Subcutaneous abdominal adipose tissue (tissue), 5 donors: ENCODE measurements at regions not wholly inside any gene's neighbourhood (a gene's known extent, or its start where the extent isn't known, plus 50 kb on each side); places are given as distances from the start of the nearest gene placed in this dataset.

Experiments
- H3K27ac ChIP-seq: one replicate; pipeline ENCODE4 v1.7.0; 2013; ENCODE audit warnings: low read depth, mild to moderate bottlenecking, inconsistent platforms, low read length, moderate library complexity
- H3K27me3 ChIP-seq, 5 donors: one replicate each; pipeline ENCODE4 v1.7.0; 2013; ENCODE audit warnings: low read length in 5 of 5, inconsistent platforms in 1 of 5; ENCODE audit not compliant: control insufficient read depth in 5 of 5, insufficient read depth in 4 of 5
- H3K36me3 ChIP-seq, 5 donors: one replicate each; pipeline ENCODE4 v1.7.0; 2013; ENCODE audit warnings: low read length in 5 of 5; ENCODE audit not compliant: control insufficient read depth in 5 of 5, insufficient read depth in 5 of 5
- H3K4me1 ChIP-seq, 5 donors: one replicate each; pipeline ENCODE4 v1.7.0; 2013; ENCODE audit warnings: low read length in 5 of 5, mild to moderate bottlenecking in 3 of 5, moderate library complexity in 1 of 5; ENCODE audit not compliant: control insufficient read depth in 5 of 5, insufficient read depth in 5 of 5
- H3K4me3 ChIP-seq, 5 donors: one replicate each; pipeline ENCODE4 v1.7.0; 2013; ENCODE audit warnings: low read length in 5 of 5, low read depth in 1 of 5
- H3K9ac ChIP-seq, 5 donors: one replicate each; pipeline ENCODE4 v1.7.0; 2013; ENCODE audit warnings: low read length in 5 of 5, mild to moderate bottlenecking in 4 of 5, moderate library complexity in 3 of 5
- H3K9me3 ChIP-seq, 5 donors: one replicate each; pipeline ENCODE4 v1.7.0; 2013; ENCODE audit warnings: low read length in 5 of 5; ENCODE audit not compliant: control insufficient read depth in 5 of 5
- donor health status: healthy.
- donor health status: healthy.
- donor health status: healthy.
- donor health status: healthy.
- donor health status: healthy.

GRCh38 chr13:84439108-84439507 lies 556.8 kb upstream of the SLITRK1 start:
- Histone ChIP-seq H3K4me1 (no peaks in the 10 kb centered on the region), H3K4me3 (no peak overlapping the region), H3K36me3 (no peaks in the 10 kb centered on the region), H3K27me3 (no peaks in the 10 kb centered on the region), H3K9me3 (no peaks in the 10 kb centered on the region), H3K27ac (no peak overlapping the region), H3K9ac (no peak overlapping the region)

GRCh38 chr13:84433024-84433423 lies 550.8 kb upstream of the SLITRK1 start:
- H3K36me3 ChIP-seq = no peaks in the 10 kb centered on the region
- H3K9ac ChIP-seq = no peak overlapping the region
- no peak overlapping the region for H3K4me3 ChIP-seq
- H3K4me1 ChIP-seq = no peaks in the 10 kb centered on the region
- H3K27me3 ChIP-seq = no peaks in the 10 kb centered on the region
- no peak overlapping the region for H3K27ac ChIP-seq
- no peaks in the 10 kb centered on the region for H3K9me3 ChIP-seq

GRCh38 chr13:84431646-84432045 lies 549.4 kb upstream of the SLITRK1 start:
- Histone ChIP-seq H3K9ac (no peak overlapping the region), H3K27me3 (no peaks in the 10 kb centered on the region), H3K4me3 (no peak overlapping the region), H3K4me1 (no peaks in the 10 kb centered on the region), H3K27ac (no peak overlapping the region), H3K9me3 (no peaks in the 10 kb centered on the region), H3K36me3 (no peaks in the 10 kb centered on the region)

- Histone ChIP-seq H3K9me3 (no peaks in the 10 kb centered on the region), H3K4me1 (no peaks in the 10 kb centered on the region), H3K4me3 (no peak overlapping the region), H3K9ac (no peak overlapping the region), H3K27ac (no peak overlapping the region), H3K36me3 (no peaks in the 10 kb centered on the region), H3K27me3 (no peaks in the 10 kb centered on the region)
Observed at GRCh38 chr13:84430446-84430845, 548.2 kb upstream of the SLITRK1 start.

- no peak overlapping the region for H3K4me3 ChIP-seq
- no peak overlapping the region for H3K9ac ChIP-seq
- H3K4me1 ChIP-seq = no peaks in the 10 kb centered on the region
- no peaks in the 10 kb centered on the region for H3K27me3 ChIP-seq
- H3K36me3 ChIP-seq = no peaks in the 10 kb centered on the region
- no peak overlapping the region for H3K27ac ChIP-seq
- no peaks in the 10 kb centered on the region for H3K9me3 ChIP-seq
Observed at GRCh38 chr13:84430015-84430414, 547.7 kb upstream of the SLITRK1 start.

- Histone ChIP-seq H3K4me3 (no peak overlapping the region), H3K9me3 (peaks cover 0 to 2% (median 0%) of the 10 kb centered on the region in 5 donors), H3K4me1 (no peaks in the 10 kb centered on the region), H3K9ac (no peak overlapping the region), H3K27ac (no peak overlapping the region), H3K36me3 (no peaks in the 10 kb centered on the region), H3K27me3 (no peaks in the 10 kb centered on the region)
Observed at GRCh38 chr13:84418041-84418440, 535.8 kb upstream of the SLITRK1 start.

GRCh38 chr13:84417416-84417815 lies 535.1 kb upstream of the SLITRK1 start:
- Histone ChIP-seq H3K27ac (no peak overlapping the region), H3K4me3 (no peak overlapping the region), H3K27me3 (no peaks in the 10 kb centered on the region), H3K36me3 (no peaks in the 10 kb centered on the region), H3K4me1 (no peaks in the 10 kb centered on the region), H3K9ac (no peak overlapping the region), H3K9me3 (peaks cover 0 to 2% (median 0%) of the 10 kb centered on the region in 5 donors)

GRCh38 chr13:84413016-84413415 lies 530.7 kb upstream of the SLITRK1 start:
- Histone ChIP-seq H3K9ac (no peak overlapping the region), H3K9me3 (peaks cover 0 to 1% (median 0%) of the 10 kb centered on the region in 5 donors), H3K36me3 (no peaks in the 10 kb centered on the region), H3K4me3 (no peak overlapping the region), H3K27me3 (no peaks in the 10 kb centered on the region), H3K4me1 (no peaks in the 10 kb centered on the region), H3K27ac (no peak overlapping the region)

- no peak overlapping the region for H3K4me3 ChIP-seq
- H3K27ac ChIP-seq = no peak overlapping the region
- H3K4me1 ChIP-seq = no peaks in the 10 kb centered on the region
- no peak overlapping the region for H3K9ac ChIP-seq
- no peaks in the 10 kb centered on the region for H3K9me3 ChIP-seq
- no peaks in the 10 kb centered on the region for H3K36me3 ChIP-seq
- H3K27me3 ChIP-seq = no peaks in the 10 kb centered on the region
Observed at GRCh38 chr13:84405286-84405685, 523.0 kb upstream of the SLITRK1 start.

- no peak overlapping the region for H3K27ac ChIP-seq
Observed at GRCh38 chr13:84400706-84401105, 518.4 kb upstream of the SLITRK1 start.

More at GRCh38 chr13:84400706-84401105, 518.4 kb upstream of the SLITRK1 start:
- Histone ChIP-seq H3K36me3 (no peaks in the 10 kb centered on the region), H3K9ac (no peak overlapping the region), H3K4me3 (no peak overlapping the region), H3K9me3 (peaks cover 0 to 9% (median 3%) of the 10 kb centered on the region in 5 donors), H3K4me1 (no peaks in the 10 kb centered on the region), H3K27me3 (no peaks in the 10 kb centered on the region)
